ENCODE measurements at regions not wholly inside any gene's neighbourhood (a gene's known extent, or its start where the extent isn't known, plus 50 kb on each side); places are given as distances from the start of the nearest gene placed in this dataset.

- Histone ChIP-seq H3K9me3 (ENCODE audit: insufficient read depth, low read depth, low read length) (no peaks in the 10 kb centered on the region), H3K27ac (ENCODE audit: low read depth, low read length) (no peak overlapping the region), H3K23ac (ENCODE audit: low read length) (no peak overlapping the region), H2AFZ (ENCODE audit: insufficient read depth, low read length, poor library complexity) (no peak overlapping the region), H2BK5ac (ENCODE audit: low read depth, low read length, poor library complexity) (no peak overlapping the region), H2BK12ac (ENCODE audit: low read length) (no peak overlapping the region), H3K79me1 (ENCODE audit: low read length) (no peaks in the 10 kb centered on the region), H3K4me1 (ENCODE audit: control insufficient read depth in 1 of 2, insufficient read depth in 2 of 2, low read length in 2 of 2) (peaks cover 3 to 4% of the 10 kb centered on the region in 2 experiments), H3K27me3 (ENCODE audit: insufficient read depth, low read length) (no peaks in the 10 kb centered on the region), H3K4ac (ENCODE audit: low read depth, low read length) (no peak overlapping the region), H3K79me2 (ENCODE audit: control insufficient read depth, insufficient read depth, low read length, poor library complexity) (no peaks in the 10 kb centered on the region), H3K14ac (ENCODE audit: low read length) (no peak overlapping the region), H3K4me2 (ENCODE audit: low read length) (no peak overlapping the region), H4K91ac (ENCODE audit: low read depth, low read length) (no peak overlapping the region), H4K12ac (ENCODE audit: low read depth, low read length) (no peak overlapping the region), H3K9ac (ENCODE audit: low read length) (no peak overlapping the region), H4K8ac (ENCODE audit: low read depth, low read length) (no peak overlapping the region), H3K18ac (ENCODE audit: low read length) (no peak overlapping the region), H3K4me3 (ENCODE audit: low read depth, low read length) (no peak overlapping the region), H2AK5ac (ENCODE audit: low read length) (no peak overlapping the region), H2BK120ac (ENCODE audit: insufficient read depth, low read length, poor library complexity) (no peak overlapping the region), H3K36me3 (ENCODE audit: control insufficient read depth in 1 of 2, insufficient read depth in 2 of 2, low read length in 2 of 2) (no peaks in the 10 kb centered on the region)
- WGBS (ENCODE audit: extremely low coverage, insufficient coverage, insufficient read length) = no CpG with 5 or more reads among the region's 2 CpGs
- no peak for DNase-seq
Observed at GRCh38 chr5:93082981-93083380, 498.0 kb downstream of the NR2F1-AS1 start.

- Histone ChIP-seq H3K4ac (ENCODE audit: low read depth, low read length) (no peak overlapping the region), H3K27me3 (ENCODE audit: insufficient read depth, low read length) (no peaks in the 10 kb centered on the region), H3K79me1 (ENCODE audit: low read length) (no peaks in the 10 kb centered on the region), H2AK5ac (ENCODE audit: low read length) (no peak overlapping the region), H3K18ac (ENCODE audit: low read length) (no peak overlapping the region), H2BK120ac (ENCODE audit: insufficient read depth, low read length, poor library complexity) (no peak overlapping the region), H2BK5ac (ENCODE audit: low read depth, low read length, poor library complexity) (no peak overlapping the region), H4K91ac (ENCODE audit: low read depth, low read length) (no peak overlapping the region), H3K4me2 (ENCODE audit: low read length) (no peak overlapping the region), H3K23ac (ENCODE audit: low read length) (no peak overlapping the region), H3K14ac (ENCODE audit: low read length) (no peak overlapping the region), H3K9ac (ENCODE audit: low read length) (no peak overlapping the region), H2BK12ac (ENCODE audit: low read length) (no peak overlapping the region), H3K36me3 (ENCODE audit: control insufficient read depth in 1 of 2, insufficient read depth in 2 of 2, low read length in 2 of 2) (no peaks in the 10 kb centered on the region), H4K12ac (ENCODE audit: low read depth, low read length) (no peak overlapping the region), H3K79me2 (ENCODE audit: control insufficient read depth, insufficient read depth, low read length, poor library complexity) (no peaks in the 10 kb centered on the region), H3K4me3 (ENCODE audit: low read depth, low read length) (no peak overlapping the region), H2AFZ (ENCODE audit: insufficient read depth, low read length, poor library complexity) (no peak overlapping the region), H3K9me3 (ENCODE audit: insufficient read depth, low read depth, low read length) (no peaks in the 10 kb centered on the region), H3K4me1 (ENCODE audit: control insufficient read depth in 1 of 2, insufficient read depth in 2 of 2, low read length in 2 of 2) (peaks cover 3 to 4% of the 10 kb centered on the region in 2 experiments), H4K8ac (ENCODE audit: low read depth, low read length) (no peak overlapping the region), H3K27ac (ENCODE audit: low read depth, low read length) (no peak overlapping the region)
- no peak for DNase-seq
- no CpG with 5 or more reads among the region's 2 CpGs for WGBS (ENCODE audit: extremely low coverage, insufficient coverage, insufficient read length)
Observed at GRCh38 chr5:93079046-93079445, 502.0 kb downstream of the NR2F1-AS1 start.

- Histone ChIP-seq H4K12ac (ENCODE audit: low read depth, low read length) (no peak overlapping the region), H3K4me2 (ENCODE audit: low read length) (no peak overlapping the region), H3K36me3 (ENCODE audit: control insufficient read depth in 1 of 2, insufficient read depth in 2 of 2, low read length in 2 of 2) (no peaks in the 10 kb centered on the region), H3K27me3 (ENCODE audit: insufficient read depth, low read length) (no peaks in the 10 kb centered on the region), H3K9me3 (ENCODE audit: insufficient read depth, low read depth, low read length) (no peaks in the 10 kb centered on the region), H3K23ac (ENCODE audit: low read length) (no peak overlapping the region), H3K9ac (ENCODE audit: low read length) (no peak overlapping the region), H2BK12ac (ENCODE audit: low read length) (no peak overlapping the region), H3K18ac (ENCODE audit: low read length) (no peak overlapping the region), H3K4me1 (ENCODE audit: control insufficient read depth in 1 of 2, insufficient read depth in 2 of 2, low read length in 2 of 2) (peaks cover 3 to 4% of the 10 kb centered on the region in 2 experiments), H3K14ac (ENCODE audit: low read length) (no peak overlapping the region), H4K8ac (ENCODE audit: low read depth, low read length) (no peak overlapping the region), H3K4me3 (ENCODE audit: low read depth, low read length) (no peak overlapping the region), H3K27ac (ENCODE audit: low read depth, low read length) (no peak overlapping the region), H2BK120ac (ENCODE audit: insufficient read depth, low read length, poor library complexity) (no peak overlapping the region), H2AK5ac (ENCODE audit: low read length) (no peak overlapping the region), H2BK5ac (ENCODE audit: low read depth, low read length, poor library complexity) (no peak overlapping the region), H3K4ac (ENCODE audit: low read depth, low read length) (no peak overlapping the region), H4K91ac (ENCODE audit: low read depth, low read length) (no peak overlapping the region), H3K79me2 (ENCODE audit: control insufficient read depth, insufficient read depth, low read length, poor library complexity) (no peaks in the 10 kb centered on the region), H2AFZ (ENCODE audit: insufficient read depth, low read length, poor library complexity) (no peak overlapping the region), H3K79me1 (ENCODE audit: low read length) (no peaks in the 10 kb centered on the region)
- peak; percentile 91 to 94 for DNase-seq
- WGBS (ENCODE audit: extremely low coverage, insufficient coverage, insufficient read length) = no CpG with 5 or more reads among the region's 11 CpGs
Observed at GRCh38 chr5:93078082-93079038, 502.7 kb downstream of the NR2F1-AS1 start.

- Histone ChIP-seq H4K12ac (ENCODE audit: low read depth, low read length) (no peak overlapping the region), H3K79me2 (ENCODE audit: control insufficient read depth, insufficient read depth, low read length, poor library complexity) (no peaks in the 10 kb centered on the region), H2AK5ac (ENCODE audit: low read length) (no peak overlapping the region), H3K27me3 (ENCODE audit: insufficient read depth, low read length) (no peaks in the 10 kb centered on the region), H3K14ac (ENCODE audit: low read length) (no peak overlapping the region), H3K4me3 (ENCODE audit: low read depth, low read length) (no peak overlapping the region), H3K4ac (ENCODE audit: low read depth, low read length) (no peak overlapping the region), H3K36me3 (ENCODE audit: control insufficient read depth in 1 of 2, insufficient read depth in 2 of 2, low read length in 2 of 2) (no peaks in the 10 kb centered on the region), H4K8ac (ENCODE audit: low read depth, low read length) (no peak overlapping the region), H2AFZ (ENCODE audit: insufficient read depth, low read length, poor library complexity) (no peak overlapping the region), H3K18ac (ENCODE audit: low read length) (no peak overlapping the region), H3K23ac (ENCODE audit: low read length) (no peak overlapping the region), H3K79me1 (ENCODE audit: low read length) (no peaks in the 10 kb centered on the region), H4K91ac (ENCODE audit: low read depth, low read length) (no peak overlapping the region), H2BK5ac (ENCODE audit: low read depth, low read length, poor library complexity) (no peak overlapping the region), H3K4me2 (ENCODE audit: low read length) (no peak overlapping the region), H3K4me1 (ENCODE audit: control insufficient read depth in 1 of 2, insufficient read depth in 2 of 2, low read length in 2 of 2) (peaks cover 3 to 4% of the 10 kb centered on the region in 2 experiments), H3K9me3 (ENCODE audit: insufficient read depth, low read depth, low read length) (no peaks in the 10 kb centered on the region), H2BK120ac (ENCODE audit: insufficient read depth, low read length, poor library complexity) (no peak overlapping the region), H3K27ac (ENCODE audit: low read depth, low read length) (no peak overlapping the region), H3K9ac (ENCODE audit: low read length) (no peak overlapping the region), H2BK12ac (ENCODE audit: low read length) (no peak overlapping the region)
- no peak for DNase-seq
- no CpG with 5 or more reads among the region's 4 CpGs for WGBS (ENCODE audit: extremely low coverage, insufficient coverage, insufficient read length)
Observed at GRCh38 chr5:93076566-93076965, 504.5 kb downstream of the NR2F1-AS1 start.
